ENCODE measurements at regions not wholly inside any gene's neighbourhood (a gene's known extent, or its start where the extent isn't known, plus 50 kb on each side); places are given as distances from the start of the nearest gene placed in this dataset.

DNA sequence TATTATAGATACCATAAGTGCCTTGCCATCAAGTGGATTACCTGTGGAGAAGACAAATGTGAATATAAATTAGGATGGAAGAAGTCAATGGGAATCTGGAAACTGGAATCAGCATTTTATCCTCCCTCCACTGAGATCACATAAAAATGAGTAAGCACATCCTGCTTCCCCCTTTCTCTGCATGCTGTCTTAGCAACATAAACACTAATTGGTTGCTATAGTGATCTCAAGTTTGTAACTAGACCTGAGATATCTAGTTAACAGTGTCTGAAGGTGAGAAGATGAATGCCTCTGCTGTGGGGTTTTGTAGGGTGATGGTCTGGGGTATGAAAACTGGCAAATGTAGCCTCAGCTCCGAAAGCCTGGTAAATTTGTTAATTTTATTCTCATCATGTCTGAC, 1357.5 kb upstream of the CELF4 start:
- TF ChIP-seq, protein P1, sequence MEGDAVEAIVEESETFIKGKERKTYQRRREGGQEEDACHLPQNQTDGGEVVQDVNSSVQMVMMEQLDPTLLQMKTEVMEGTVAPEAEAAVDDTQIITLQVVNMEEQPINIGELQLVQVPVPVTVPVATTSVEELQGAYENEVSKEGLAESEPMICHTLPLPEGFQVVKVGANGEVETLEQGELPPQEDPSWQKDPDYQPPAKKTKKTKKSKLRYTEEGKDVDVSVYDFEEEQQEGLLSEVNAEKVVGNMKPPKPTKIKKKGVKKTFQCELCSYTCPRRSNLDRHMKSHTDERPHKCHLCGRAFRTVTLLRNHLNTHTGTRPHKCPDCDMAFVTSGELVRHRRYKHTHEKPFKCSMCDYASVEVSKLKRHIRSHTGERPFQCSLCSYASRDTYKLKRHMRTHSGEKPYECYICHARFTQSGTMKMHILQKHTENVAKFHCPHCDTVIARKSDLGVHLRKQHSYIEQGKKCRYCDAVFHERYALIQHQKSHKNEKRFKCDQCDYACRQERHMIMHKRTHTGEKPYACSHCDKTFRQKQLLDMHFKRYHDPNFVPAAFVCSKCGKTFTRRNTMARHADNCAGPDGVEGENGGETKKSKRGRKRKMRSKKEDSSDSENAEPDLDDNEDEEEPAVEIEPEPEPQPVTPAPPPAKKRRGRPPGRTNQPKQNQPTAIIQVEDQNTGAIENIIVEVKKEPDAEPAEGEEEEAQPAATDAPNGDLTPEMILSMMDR (IDR thresholded peaks at IDR 0.05; ENCODE audit: insufficient read depth, low read depth, low read length): no peak
- TF ChIP-seq EZH2 (IDR thresholded peaks at IDR 0.05; ENCODE audit: insufficient read depth, low read length): no peak
